ENCODE measurements at regions not wholly inside any gene's neighbourhood (a gene's known extent, or its start where the extent isn't known, plus 50 kb on each side); places are given as distances from the start of the nearest gene placed in this dataset.
A peak's percentile ranks its signal among the peaks of the same experiment; 100 is the strongest.

DNA sequence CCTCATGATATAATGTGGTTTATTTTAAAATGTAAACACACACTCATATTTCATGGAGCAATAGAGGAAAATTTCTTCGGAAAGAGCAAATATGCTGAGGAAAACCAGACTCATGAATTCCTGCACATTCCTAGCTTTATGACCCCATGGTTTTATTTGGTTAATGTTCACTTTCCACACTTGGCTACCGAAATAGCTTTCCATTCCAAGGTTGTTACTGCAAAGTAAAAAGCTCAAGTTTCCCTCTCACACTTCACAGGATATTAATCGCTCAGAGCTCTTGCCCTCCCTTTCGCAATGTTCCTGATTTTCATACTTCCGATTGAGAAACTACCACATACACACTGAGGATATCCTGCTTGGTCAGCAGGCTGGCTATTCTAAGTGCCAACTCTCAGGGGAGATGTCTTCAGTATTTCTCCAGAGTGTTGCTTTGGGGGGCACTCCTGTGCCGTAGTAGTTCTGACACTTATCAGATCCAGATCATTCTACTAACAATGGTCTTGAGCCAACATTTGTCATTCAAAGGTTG lies 77.5 kb upstream of the STEAP1B start:
- peak in 1 of 3 donors; percentile 15 for TF ChIP-seq POLR2A (IDR thresholded peaks at IDR 0.05)
- no peak for TF ChIP-seq CTCF (IDR thresholded peaks at IDR 0.05)

Data from body of pancreas (tissue), 4 donors.